Fibroblast of lung (primary cell): ENCODE measurements at regions not wholly inside any gene's neighbourhood (a gene's known extent, or its start where the extent isn't known, plus 50 kb on each side); places are given as distances from the start of the nearest gene placed in this dataset.

Experiments used
- DNase-seq, 2 donors: peaks; one replicate each; pipeline versions ENCODE4 v3.0.0 to v3.0.0-alpha.2; 2010; ENCODE audit warnings: low read depth in 2 of 2
- H2AFZ ChIP-seq: 2 replicates; pipeline ENCODE4 v1.5.1; 2012; ENCODE audit warnings: low read length, control low read depth, inconsistent platforms
- H3K27ac ChIP-seq: 2 replicates; pipeline ENCODE4 v1.5.1; 2011; ENCODE audit warnings: low read length, control low read depth; ENCODE audit not compliant: insufficient read depth
- H3K27me3 ChIP-seq: 2 replicates; pipeline ENCODE4 v1.5.1; 2011; ENCODE audit warnings: mild to moderate bottlenecking, low read length; ENCODE audit not compliant: control insufficient read depth, insufficient read depth
- H3K36me3 ChIP-seq: 2 replicates; pipeline ENCODE4 v1.5.1; 2011; ENCODE audit warnings: low read length; ENCODE audit not compliant: control insufficient read depth, insufficient read depth
- H3K4me1 ChIP-seq: 2 replicates; pipeline ENCODE4 v1.5.1; 2011; ENCODE audit warnings: low read length; ENCODE audit not compliant: control insufficient read depth, insufficient read depth; ENCODE audit errors: extremely low read depth
- H3K4me2 ChIP-seq: 2 replicates; pipeline ENCODE4 v1.5.1; 2011; ENCODE audit warnings: low read length, control low read depth; ENCODE audit not compliant: insufficient read depth; ENCODE audit errors: extremely low read depth
- H3K4me3 ChIP-seq, 4 experiments: fragments of 200-600 bp in 1 of 4; sonication (generic) in 1 of 4; replicated peaks in 1 of 4; 2 replicates each; pipeline ENCODE4 v1.5.1; 2011 to 2016; ENCODE audit warnings: low read length in 4 of 4, low read depth in 3 of 4, mild to moderate bottlenecking in 3 of 4, control low read depth in 2 of 4, inconsistent platforms in 1 of 4, mixed read lengths in 1 of 4; ENCODE audit not compliant: insufficient read depth in 1 of 4; ENCODE audit errors: control extremely low read depth in 1 of 4
- H3K79me2 ChIP-seq: 2 replicates; pipeline ENCODE4 v1.5.1; 2012; ENCODE audit warnings: mild to moderate bottlenecking, low read length, inconsistent platforms; ENCODE audit not compliant: control insufficient read depth, insufficient read depth
- H3K9ac ChIP-seq: 2 replicates; pipeline ENCODE4 v1.5.1; 2011; ENCODE audit warnings: mild to moderate bottlenecking, low read length, control low read depth; ENCODE audit not compliant: insufficient read depth
- H3K9me3 ChIP-seq: 2 replicates; pipeline ENCODE4 v1.5.1; 2012; ENCODE audit warnings: low read depth, low read length; ENCODE audit not compliant: control insufficient read depth, insufficient read depth
- H4K20me1 ChIP-seq: 2 replicates; pipeline ENCODE4 v1.5.1; 2011; ENCODE audit warnings: low read length; ENCODE audit not compliant: control insufficient read depth, insufficient read depth; ENCODE audit errors: extremely low read depth
- CTCF ChIP-seq, 2 donors: IDR thresholded peaks in 1 of 2; conservative IDR thresholded peaks in 1 of 2; 1 replicate in 1 of 2; 2 replicates in 1 of 2; pipeline ENCODE4 v1.5.1; 2011 to 2012; ENCODE audit warnings: low read length in 2 of 2, control low read depth in 1 of 2, inconsistent platforms in 1 of 2, low read depth in 1 of 2, mild to moderate bottlenecking in 1 of 2
- EZH2 ChIP-seq: IDR thresholded peaks from 2 replicates; pipeline ENCODE4 v1.5.1; 2012; ENCODE audit warnings: low read length, control low read depth, mild to moderate bottlenecking; ENCODE audit errors: missing control alignments

- H3K4me2 ChIP-seq: no peak overlapping the region
- H4K20me1 ChIP-seq: no peaks in the 10 kb centered on the region
- H3K9me3 ChIP-seq: no peaks in the 10 kb centered on the region
- no peaks in the 10 kb centered on the region for H3K4me1 ChIP-seq
- DNase-seq: no peak
- no peak overlapping the region for H2AFZ ChIP-seq
- no peaks in the 10 kb centered on the region for H3K79me2 ChIP-seq
- no peak overlapping the region for H3K27ac ChIP-seq
- H3K4me3 ChIP-seq: no peak overlapping the region
- no peaks in the 10 kb centered on the region for H3K36me3 ChIP-seq
- no peaks in the 10 kb centered on the region for H3K27me3 ChIP-seq
- TF ChIP-seq EZH2 (no peak), CTCF (conservative IDR thresholded peaks at IDR 0.05 in 1 of 2, IDR thresholded peaks at IDR 0.05 in 1 of 2; ENCODE audit: low read depth in 1 of 2, low read length in 2 of 2) (no peak)
- H3K9ac ChIP-seq: no peak overlapping the region
Observed at GRCh38 chr1:82421782-82422181, 621.0 kb downstream of the ADGRL2 start.

GRCh38 chr1:82420584-82420983 lies 619.9 kb downstream of the ADGRL2 start:
- DNase-seq: no peak
- H3K4me3 ChIP-seq: no peak overlapping the region
- no peaks in the 10 kb centered on the region for H4K20me1 ChIP-seq
- H3K79me2 ChIP-seq: no peaks in the 10 kb centered on the region
- H3K27me3 ChIP-seq: no peaks in the 10 kb centered on the region
- no peak overlapping the region for H3K9ac ChIP-seq
- no peaks in the 10 kb centered on the region for H3K9me3 ChIP-seq
- no peak overlapping the region for H3K4me2 ChIP-seq
- no peak overlapping the region for H3K27ac ChIP-seq
- H3K36me3 ChIP-seq: no peaks in the 10 kb centered on the region
- H3K4me1 ChIP-seq: no peaks in the 10 kb centered on the region
- no peak overlapping the region for H2AFZ ChIP-seq
- TF ChIP-seq CTCF (conservative IDR thresholded peaks at IDR 0.05 in 1 of 2, IDR thresholded peaks at IDR 0.05 in 1 of 2; ENCODE audit: low read depth in 1 of 2, low read length in 2 of 2): no peak
- TF ChIP-seq EZH2: no peak

- Histone ChIP-seq H3K79me2 (no peaks in the 10 kb centered on the region), H3K36me3 (no peaks in the 10 kb centered on the region), H4K20me1 (no peaks in the 10 kb centered on the region), H3K9me3 (no peaks in the 10 kb centered on the region), H3K4me1 (no peaks in the 10 kb centered on the region), H2AFZ (no peak overlapping the region), H3K4me2 (no peak overlapping the region), H3K27me3 (no peaks in the 10 kb centered on the region), H3K4me3 (no peak overlapping the region), H3K9ac (no peak overlapping the region), H3K27ac (no peak overlapping the region)
- TF ChIP-seq CTCF (conservative IDR thresholded peaks at IDR 0.05 in 1 of 2, IDR thresholded peaks at IDR 0.05 in 1 of 2; ENCODE audit: low read depth in 1 of 2, low read length in 2 of 2) (no peak), EZH2 (no peak)
- no peak for DNase-seq
Observed at GRCh38 chr1:82411605-82412004, 610.9 kb downstream of the ADGRL2 start.
